Mesendoderm (in vitro differentiated cells): ENCODE measurements at regions not wholly inside any gene's neighbourhood (a gene's known extent, or its start where the extent isn't known, plus 50 kb on each side); places are given as distances from the start of the nearest gene placed in this dataset.

Experiments used
- DNase-seq: peaks from one replicate; pipeline ENCODE4 v3.0.0; 2013
- H2AK5ac ChIP-seq: 2 replicates; pipeline ENCODE4 v1.6.1; 2013; ENCODE audit warnings: low read length, inconsistent platforms
- H2BK120ac ChIP-seq: 2 replicates; pipeline ENCODE4 v1.6.1; 2013; ENCODE audit warnings: low read depth, mild to moderate bottlenecking, low read length, moderate library complexity, mixed read lengths
- H2BK15ac ChIP-seq: replicated peaks from 2 replicates; pipeline ENCODE4 v1.6.1; 2013; ENCODE audit warnings: low read depth, mild to moderate bottlenecking, moderate library complexity
- H2BK5ac ChIP-seq: 2 replicates; pipeline ENCODE4 v1.6.1; 2013; ENCODE audit warnings: low read length, inconsistent platforms
- H3K18ac ChIP-seq: 2 replicates; pipeline ENCODE4 v1.6.1; 2013; ENCODE audit warnings: mild to moderate bottlenecking, low read length, mixed read lengths
- H3K23ac ChIP-seq: one replicate; pipeline ENCODE4 v1.6.1; 2013; ENCODE audit warnings: low read length
- H3K27ac ChIP-seq: 2 replicates; pipeline ENCODE4 v1.5.1; 2013; ENCODE audit warnings: low read depth, mild to moderate bottlenecking, inconsistent platforms, low read length, moderate library complexity
- H3K27me3 ChIP-seq: 2 replicates; pipeline ENCODE4 v1.6.1; 2013; ENCODE audit warnings: low read length, control low read depth, mild to moderate bottlenecking, inconsistent platforms; ENCODE audit not compliant: insufficient read depth, poor library complexity
- H3K36me3 ChIP-seq: 2 replicates; pipeline ENCODE4 v1.6.1; 2013; ENCODE audit warnings: low read length, inconsistent platforms; ENCODE audit not compliant: control insufficient read depth, insufficient read depth
- H3K4ac ChIP-seq: one replicate; pipeline ENCODE4 v1.6.1; 2013; ENCODE audit warnings: low read depth, mild to moderate bottlenecking, low read length, moderate library complexity
- H3K4me1 ChIP-seq: 2 replicates; pipeline ENCODE4 v1.6.1; 2013; ENCODE audit warnings: low read depth, low read length, inconsistent platforms; ENCODE audit not compliant: control insufficient read depth
- H3K4me2 ChIP-seq: 2 replicates; pipeline ENCODE4 v1.6.1; 2013; ENCODE audit warnings: low read length
- H3K4me3 ChIP-seq: 2 replicates; pipeline ENCODE4 v1.5.1; 2013; ENCODE audit warnings: mild to moderate bottlenecking, low read length
- H3K56ac ChIP-seq: one replicate; pipeline ENCODE4 v1.6.1; 2013; ENCODE audit warnings: low read length
- H3K79me1 ChIP-seq: 2 replicates; pipeline ENCODE4 v1.6.1; 2013; ENCODE audit warnings: low read length, inconsistent platforms
- H3K79me2 ChIP-seq: 2 replicates; pipeline ENCODE4 v1.6.1; 2013; ENCODE audit warnings: mild to moderate bottlenecking, low read length; ENCODE audit not compliant: control insufficient read depth, insufficient read depth
- H3K9ac ChIP-seq: 2 replicates; pipeline ENCODE4 v1.6.1; 2013; ENCODE audit warnings: low read length, inconsistent platforms
- H4K5ac ChIP-seq: one replicate; pipeline ENCODE4 v1.6.1; 2013; ENCODE audit warnings: low read length
- H4K8ac ChIP-seq: one replicate; pipeline ENCODE4 v1.6.1; 2013; ENCODE audit warnings: low read depth, mild to moderate bottlenecking, control low read depth, low read length, moderate library complexity
- WGBS: extraction: QIAGEN DNeasy Blood & Tissue Kit; methylation state at CpG from one replicate; pipeline ENCODE4 v1.1.7; 2013; ENCODE audit warnings: low lambda C conversion rate, missing lambda C conversion rate; ENCODE audit not compliant: insufficient coverage; ENCODE audit errors: extremely low coverage; 5-methylcytosine and 5-hydroxymethylcytosine counted together

DNA sequence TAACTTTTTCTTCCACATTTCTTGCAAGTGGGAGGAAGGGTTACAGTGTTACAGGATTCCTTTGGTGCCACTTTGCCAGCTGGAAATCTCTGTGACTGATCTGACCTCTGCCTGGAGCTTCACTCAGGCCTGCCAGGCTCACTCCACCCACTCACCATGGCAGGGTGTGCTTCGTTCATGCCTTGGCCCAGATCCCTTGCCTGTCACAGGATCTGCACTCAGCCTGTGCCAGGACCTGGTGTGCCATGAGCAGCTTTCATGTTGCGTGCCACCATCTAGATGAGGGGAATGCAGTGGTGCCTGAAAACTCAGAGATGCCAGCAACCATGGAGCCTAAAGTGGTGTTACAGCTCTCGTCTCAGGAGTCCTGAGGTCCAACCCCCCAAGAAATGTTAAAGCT, 2596.4 kb downstream of the PCDH7 start:
- no peak overlapping the region for H3K4me2 ChIP-seq
- no peak overlapping the region for H4K5ac ChIP-seq
- no peaks in the 10 kb centered on the region for H3K79me1 ChIP-seq
- H2BK15ac ChIP-seq, result no peak overlapping the region
- H2BK5ac ChIP-seq, result no peak overlapping the region
- no peak overlapping the region for H4K8ac ChIP-seq
- no peak overlapping the region for H3K9ac ChIP-seq
- WGBS, result no CpG with 5 or more reads among the region's 3 CpGs
- H3K23ac ChIP-seq, result no peak overlapping the region
- DNase-seq, result no peak
- no peaks in the 10 kb centered on the region for H3K4me1 ChIP-seq
- no peaks in the 10 kb centered on the region for H3K27me3 ChIP-seq
- no peak overlapping the region for H2BK120ac ChIP-seq
- no peak overlapping the region for H2AK5ac ChIP-seq
- no peak overlapping the region for H3K27ac ChIP-seq
- H3K18ac ChIP-seq, result no peak overlapping the region
- H3K4ac ChIP-seq, result no peak overlapping the region
- no peaks in the 10 kb centered on the region for H3K79me2 ChIP-seq
- H3K36me3 ChIP-seq, result no peaks in the 10 kb centered on the region
- no peak overlapping the region for H3K4me3 ChIP-seq
- no peak overlapping the region for H3K56ac ChIP-seq

DNA sequence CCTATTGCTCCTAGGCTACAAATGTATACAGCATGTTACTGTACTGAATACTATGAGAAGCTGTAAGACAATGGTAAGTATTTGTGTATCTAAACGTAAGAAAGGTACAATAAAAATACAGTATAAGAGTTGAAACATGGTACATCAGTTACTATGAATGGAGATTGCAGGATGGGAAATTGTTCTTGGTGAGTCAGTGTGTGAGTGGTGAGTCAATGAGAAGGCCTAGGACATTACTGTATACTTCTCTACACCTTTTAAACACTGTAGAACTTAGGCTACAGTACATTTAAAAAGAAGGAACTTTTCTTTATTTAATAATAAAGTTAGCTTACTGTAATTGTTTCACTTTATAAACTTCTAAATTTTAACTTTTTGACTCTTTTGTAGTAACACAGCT, 2603.2 kb downstream of the PCDH7 start:
- Histone ChIP-seq H3K4me3 (no peak overlapping the region), H3K27me3 (no peaks in the 10 kb centered on the region), H3K4me2 (no peak overlapping the region), H3K4me1 (no peaks in the 10 kb centered on the region), H3K79me1 (no peaks in the 10 kb centered on the region), H3K56ac (no peak overlapping the region), H4K8ac (no peak overlapping the region), H3K9ac (no peak overlapping the region), H3K36me3 (no peaks in the 10 kb centered on the region), H3K18ac (no peak overlapping the region), H2BK120ac (no peak overlapping the region), H2BK15ac (no peak overlapping the region), H3K23ac (no peak overlapping the region), H2BK5ac (no peak overlapping the region), H3K4ac (no peak overlapping the region), H2AK5ac (no peak overlapping the region), H3K79me2 (no peaks in the 10 kb centered on the region), H3K27ac (no peak overlapping the region), H4K5ac (no peak overlapping the region)
- no peak for DNase-seq
- no CpG with 5 or more reads among the region's 1 CpG for WGBS

- WGBS, result no CpG with 5 or more reads among the region's 2 CpGs
- H3K56ac ChIP-seq, result no peak overlapping the region
- no peak overlapping the region for H3K27ac ChIP-seq
- H3K79me1 ChIP-seq, result no peaks in the 10 kb centered on the region
- no peak overlapping the region for H3K9ac ChIP-seq
- no peak overlapping the region for H2BK15ac ChIP-seq
- H4K5ac ChIP-seq, result no peak overlapping the region
- no peaks in the 10 kb centered on the region for H3K79me2 ChIP-seq
- H3K27me3 ChIP-seq, result no peaks in the 10 kb centered on the region
- H3K36me3 ChIP-seq, result no peaks in the 10 kb centered on the region
- H3K23ac ChIP-seq, result no peak overlapping the region
- H3K18ac ChIP-seq, result no peak overlapping the region
- DNase-seq, result no peak
- H3K4me2 ChIP-seq, result no peak overlapping the region
- no peak overlapping the region for H4K8ac ChIP-seq
- H3K4me1 ChIP-seq, result no peaks in the 10 kb centered on the region
- no peak overlapping the region for H3K4ac ChIP-seq
- H3K4me3 ChIP-seq, result no peak overlapping the region
- H2AK5ac ChIP-seq, result no peak overlapping the region
- H2BK5ac ChIP-seq, result no peak overlapping the region
- no peak overlapping the region for H2BK120ac ChIP-seq
These were observed 2614.2 kb downstream of the PCDH7 start for GRCh38 chr4:33334416-33334815.

- Histone ChIP-seq H2BK5ac (no peak overlapping the region), H2AK5ac (no peak overlapping the region), H4K5ac (no peak overlapping the region), H3K4me2 (no peak overlapping the region), H3K56ac (no peak overlapping the region), H3K4me3 (no peak overlapping the region), H3K27me3 (no peaks in the 10 kb centered on the region), H3K27ac (no peak overlapping the region), H3K4me1 (no peaks in the 10 kb centered on the region), H3K36me3 (no peaks in the 10 kb centered on the region), H3K18ac (no peak overlapping the region), H3K4ac (no peak overlapping the region), H3K79me1 (no peaks in the 10 kb centered on the region), H3K9ac (no peak overlapping the region), H3K79me2 (no peaks in the 10 kb centered on the region), H2BK120ac (no peak overlapping the region), H2BK15ac (no peak overlapping the region), H3K23ac (no peak overlapping the region), H4K8ac (no peak overlapping the region)
- no CpG with 5 or more reads among the region's 3 CpGs for WGBS
- no peak for DNase-seq
These were observed 2619.6 kb downstream of the PCDH7 start for GRCh38 chr4:33339762-33340161.

DNA sequence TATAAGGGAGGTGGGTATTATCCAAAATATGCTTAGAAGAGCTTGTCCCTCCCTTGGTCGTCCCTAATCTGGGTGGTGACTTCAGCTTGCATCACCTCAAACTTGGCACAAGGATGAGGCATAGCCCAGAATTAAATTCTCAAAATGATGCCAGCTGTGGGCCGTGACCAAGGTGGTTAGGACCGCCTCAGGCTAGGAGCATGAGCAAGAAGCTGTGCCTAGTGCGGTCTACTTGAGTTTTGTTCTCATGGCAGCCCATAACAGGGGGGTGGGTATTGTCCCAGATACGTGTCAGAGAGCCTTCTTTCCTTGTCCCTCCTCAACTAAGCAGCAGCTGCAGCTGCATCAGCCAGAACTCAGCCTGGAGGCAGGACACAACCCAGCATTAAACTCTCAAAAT, 2620.0 kb downstream of the PCDH7 start:
- Histone ChIP-seq H2BK5ac (no peak overlapping the region), H3K27ac (no peak overlapping the region), H4K8ac (no peak overlapping the region), H2AK5ac (no peak overlapping the region), H3K4me2 (no peak overlapping the region), H3K56ac (no peak overlapping the region), H2BK120ac (no peak overlapping the region), H3K18ac (no peak overlapping the region), H3K79me2 (no peaks in the 10 kb centered on the region), H2BK15ac (no peak overlapping the region), H3K36me3 (no peaks in the 10 kb centered on the region), H3K27me3 (no peaks in the 10 kb centered on the region), H3K4me3 (no peak overlapping the region), H3K23ac (no peak overlapping the region), H3K79me1 (no peaks in the 10 kb centered on the region), H4K5ac (no peak overlapping the region), H3K4me1 (no peaks in the 10 kb centered on the region), H3K9ac (no peak overlapping the region), H3K4ac (no peak overlapping the region)
- whole genome bisulfite sequencing, result no CpG with 5 or more reads among the region's 5 CpGs
- DNase-seq, result no peak

DNA sequence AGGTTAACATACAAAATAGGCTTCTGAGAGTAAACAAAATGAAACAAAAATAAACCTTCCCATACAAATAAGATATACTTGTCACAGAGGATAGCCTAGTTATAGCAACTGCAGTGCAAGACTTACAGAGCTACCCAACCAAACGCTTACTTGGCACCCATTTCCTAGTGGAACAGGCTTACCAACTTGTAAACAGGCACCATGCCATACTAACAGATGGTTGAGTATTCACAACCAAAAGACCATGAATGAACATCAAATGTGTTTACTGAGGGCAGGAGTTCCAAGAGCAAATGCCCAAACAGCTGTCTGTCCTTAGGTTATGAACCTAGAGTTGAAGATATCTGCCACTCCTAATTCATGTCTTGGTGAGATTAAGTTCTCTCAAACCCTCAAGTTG, 2629.2 kb downstream of the PCDH7 start:
- Histone ChIP-seq H4K5ac (no peak overlapping the region), H3K9ac (no peak overlapping the region), H3K4ac (no peak overlapping the region), H3K79me1 (no peaks in the 10 kb centered on the region), H2AK5ac (no peak overlapping the region), H3K27me3 (no peaks in the 10 kb centered on the region), H3K18ac (no peak overlapping the region), H2BK5ac (no peak overlapping the region), H3K23ac (no peak overlapping the region), H3K56ac (no peak overlapping the region), H3K27ac (no peak overlapping the region), H2BK120ac (no peak overlapping the region), H3K4me3 (no peak overlapping the region), H3K4me2 (no peak overlapping the region), H3K79me2 (no peaks in the 10 kb centered on the region), H4K8ac (no peak overlapping the region), H3K4me1 (no peaks in the 10 kb centered on the region), H3K36me3 (no peaks in the 10 kb centered on the region), H2BK15ac (no peak overlapping the region)
- WGBS, result no CpG with 5 or more reads among the region's 1 CpG
- DNase-seq, result no peak
